GM21360 (cell line): ENCODE measurements at regions not wholly inside any gene's neighbourhood (a gene's known extent, or its start where the extent isn't known, plus 50 kb on each side); places are given as distances from the start of the nearest gene placed in this dataset.
"Not testable (repeated sequence)": the region's sequence is repeated elsewhere in the genome, so short reads cannot be mapped to it uniquely, and the experiment has no call there.

Experiments used
- ATAC-seq: cut with Tn5 transposase; IDR thresholded peaks from one replicate; pipeline ENCODE4 v1.9.1; 2021; ENCODE audit warnings: mild to moderate bottlenecking, moderate library complexity; ENCODE audit not compliant: unreplicated experiment

DNA sequence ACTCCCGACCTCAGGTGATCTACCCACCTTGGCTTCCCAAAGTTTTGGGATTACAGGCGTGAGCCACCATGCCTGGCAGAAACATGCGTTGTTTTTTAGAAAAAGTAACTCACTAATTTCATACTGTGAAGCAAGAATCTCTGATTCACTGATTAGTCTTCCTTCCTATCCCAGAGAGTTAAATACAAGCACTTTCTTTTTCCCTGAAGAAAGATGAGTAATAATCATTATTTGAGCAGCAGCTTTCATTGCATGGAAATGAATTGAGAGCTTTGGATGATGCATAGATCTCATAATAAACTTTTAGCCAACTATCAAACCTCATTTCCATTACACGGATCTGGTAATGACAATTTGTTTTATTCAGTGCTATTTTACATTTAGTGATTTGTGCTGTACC, 892.5 kb upstream of the EYS start:
- ATAC-seq: no peak

DNA sequence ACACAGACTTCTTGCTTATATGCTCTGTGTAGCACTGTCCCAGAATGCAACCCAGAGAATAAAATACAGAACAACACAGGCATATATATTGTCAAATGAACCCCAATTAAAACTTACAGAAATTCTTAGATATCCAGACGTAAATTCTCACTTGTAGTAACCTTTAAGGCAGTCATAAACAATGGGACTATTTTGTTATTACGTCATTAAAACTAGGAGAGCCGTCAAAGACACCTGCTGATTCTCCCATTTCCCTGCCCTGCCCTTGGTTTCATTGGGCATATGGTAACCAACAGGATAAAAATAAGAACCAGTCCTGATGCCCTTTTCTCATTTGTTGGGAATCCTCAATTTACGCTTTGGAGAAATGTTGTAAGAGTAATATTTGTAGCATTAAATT, 871.3 kb upstream of the EYS start:
- ATAC-seq: no peak

DNA sequence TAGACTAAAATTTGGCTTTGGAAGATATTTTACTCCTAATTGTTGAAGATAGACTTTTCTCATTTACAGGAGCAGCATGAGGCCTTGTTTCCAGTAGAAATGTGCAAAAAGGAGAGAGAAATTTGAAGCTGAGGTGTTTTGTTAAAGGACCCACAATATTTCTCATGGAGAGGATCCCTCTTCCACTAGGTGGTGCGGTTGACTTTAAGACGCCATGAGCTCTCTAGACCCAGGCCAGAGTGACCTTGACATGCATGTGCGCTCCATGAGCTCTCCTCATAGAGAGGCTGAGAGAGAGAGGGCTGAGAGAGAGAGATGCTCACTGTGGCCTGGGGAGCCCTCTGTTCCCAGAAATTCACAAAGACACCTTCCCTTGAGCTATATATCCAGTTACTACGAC, 861.2 kb upstream of the EYS start:
- no peak for ATAC-seq

DNA sequence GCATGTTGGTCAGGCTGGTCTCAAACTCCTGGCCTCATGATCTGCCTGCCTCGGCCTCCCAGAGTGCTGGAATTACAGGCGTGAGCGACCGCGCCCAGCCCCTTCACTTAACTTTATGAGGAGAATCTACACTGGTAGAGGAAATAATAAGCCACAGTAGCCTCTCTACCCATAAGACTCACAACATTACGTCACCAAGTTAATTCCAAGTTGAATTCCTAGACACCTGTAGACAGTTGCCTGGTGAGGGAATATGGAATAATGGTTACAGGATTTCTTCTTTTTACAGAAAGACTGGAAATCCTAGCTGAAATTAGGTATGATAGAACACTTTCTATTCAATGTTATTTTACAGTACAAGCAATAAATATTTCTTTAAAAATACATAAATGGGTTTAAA, 854.5 kb upstream of the EYS start:
- ATAC-seq: no peak

DNA sequence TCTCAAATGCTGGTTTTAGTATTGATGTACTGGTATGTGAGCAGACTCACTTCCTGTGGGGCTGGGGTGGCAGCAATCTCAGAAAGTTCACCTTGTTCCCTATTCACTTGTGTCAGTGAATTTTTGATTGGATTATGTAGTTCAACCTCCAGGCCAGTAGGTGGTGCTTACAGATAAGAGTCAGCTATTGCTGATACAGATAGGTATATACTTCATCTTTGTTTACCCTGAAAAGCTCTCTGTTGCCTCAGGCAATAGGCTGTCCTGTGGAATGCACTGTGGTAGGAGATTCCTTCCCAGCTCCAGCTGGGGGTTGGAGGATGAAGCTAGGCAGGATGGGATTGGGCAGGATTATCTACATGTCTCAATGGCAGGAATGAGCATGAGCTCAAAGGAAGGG, 851.2 kb upstream of the EYS start:
- no peak for ATAC-seq

DNA sequence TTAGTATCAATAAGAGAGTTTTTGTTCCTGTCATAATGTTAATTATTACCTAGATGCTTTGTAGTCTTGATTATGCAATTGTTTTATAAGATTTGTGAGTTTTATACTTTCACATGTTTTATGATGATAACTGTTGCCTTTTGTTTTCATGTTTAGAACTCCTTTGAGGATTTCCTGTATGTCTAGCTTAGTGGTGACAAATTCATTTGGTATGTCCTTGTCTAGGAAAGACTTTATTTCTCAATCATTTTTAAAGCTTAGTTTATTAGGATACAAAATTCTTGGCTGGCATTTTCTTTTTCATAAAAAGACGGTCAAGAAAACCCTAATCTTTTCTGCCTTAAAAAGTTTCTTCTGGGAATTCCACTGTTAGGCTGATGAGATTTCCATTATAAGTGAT, 849.9 kb upstream of the EYS start:
- no peak for ATAC-seq

DNA sequence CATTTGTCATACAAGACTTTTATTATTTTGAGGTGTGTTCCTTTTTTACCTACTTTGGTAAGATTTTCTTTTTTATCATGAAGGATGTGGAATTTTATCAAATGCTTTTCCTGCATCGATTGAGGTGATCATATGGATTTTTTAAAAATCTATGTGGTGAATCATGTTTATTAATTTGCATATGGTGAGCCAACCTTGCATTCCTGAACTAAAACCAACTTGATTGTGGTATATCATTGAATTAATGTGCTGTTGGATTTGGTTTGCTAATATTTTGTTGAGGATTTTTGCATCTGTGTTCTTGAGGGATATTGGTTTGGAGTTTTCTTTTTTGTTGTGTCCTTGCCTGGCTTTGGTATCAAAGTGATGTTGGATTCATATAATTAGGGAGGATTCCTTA, 848.1 kb upstream of the EYS start:
- ATAC-seq: no peak

DNA sequence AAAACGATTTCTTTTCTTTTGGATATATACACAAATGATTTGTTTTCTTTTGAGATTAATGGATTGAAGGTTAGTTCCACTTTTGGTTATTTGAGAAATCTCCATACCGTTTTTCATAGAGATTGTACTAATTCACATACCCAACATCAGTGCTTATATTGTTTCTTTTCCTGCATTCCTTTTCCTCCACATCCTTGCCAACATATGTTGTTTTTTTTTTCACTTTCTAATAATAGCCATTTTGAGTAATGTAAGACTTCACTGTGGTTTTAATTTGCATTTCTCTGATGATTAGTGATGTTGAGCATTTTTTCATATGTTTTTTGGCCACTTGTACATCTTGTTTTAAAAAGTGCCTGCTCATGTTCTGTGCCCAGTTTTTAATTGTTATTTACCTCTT, 846.4 kb upstream of the EYS start:
- no peak for ATAC-seq

DNA sequence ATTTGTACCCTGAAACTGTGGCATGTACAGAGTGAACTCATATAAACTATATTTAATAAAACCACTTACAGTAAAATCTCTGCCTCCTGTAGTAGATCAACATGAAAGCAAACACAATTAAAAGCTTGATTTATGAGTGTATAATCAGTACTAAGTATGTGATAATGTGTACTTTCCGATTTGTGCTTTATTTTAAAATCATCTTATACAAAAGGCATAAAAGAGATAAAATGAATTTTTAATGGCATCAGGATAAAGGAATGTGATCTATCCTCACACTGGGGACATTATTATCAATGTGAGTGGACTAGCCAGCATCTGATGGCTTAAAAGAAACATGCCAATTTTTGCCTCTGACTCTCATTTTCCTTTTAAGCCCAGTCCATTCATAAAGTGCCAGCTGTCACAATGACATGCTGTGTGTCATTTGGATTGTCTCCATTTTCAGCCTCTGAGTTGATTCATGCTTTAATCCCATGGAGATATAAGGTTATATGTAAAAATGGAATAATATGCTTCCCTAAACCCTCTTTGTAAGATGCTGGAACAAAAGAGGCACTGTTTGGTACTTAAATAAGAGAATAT, 831.6 kb upstream of the EYS start:
- ATAC-seq: no peak

DNA sequence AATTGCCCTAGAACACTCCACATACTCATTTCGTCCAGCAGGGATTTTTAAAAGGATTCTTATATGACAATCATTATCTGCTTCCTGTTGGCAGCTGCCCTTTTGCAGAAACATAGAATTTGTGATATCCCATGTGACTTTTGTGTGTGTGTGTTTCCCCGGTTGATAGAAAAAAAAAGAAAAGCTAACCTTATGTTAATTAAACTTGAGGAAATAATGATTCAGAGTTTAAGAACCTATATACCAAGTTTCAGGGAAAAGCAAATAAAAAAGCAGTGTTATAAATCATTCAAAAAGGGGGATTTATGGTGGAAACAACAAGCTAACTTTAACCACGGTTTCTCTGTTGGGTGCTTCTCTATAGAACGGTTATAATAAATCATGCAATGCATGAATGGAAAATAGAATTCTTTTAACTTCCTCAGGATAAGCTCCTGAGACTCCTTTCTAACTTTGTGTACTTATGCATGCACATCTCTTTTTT, 826.9 kb upstream of the EYS start:
- no peak for ATAC-seq

DNA sequence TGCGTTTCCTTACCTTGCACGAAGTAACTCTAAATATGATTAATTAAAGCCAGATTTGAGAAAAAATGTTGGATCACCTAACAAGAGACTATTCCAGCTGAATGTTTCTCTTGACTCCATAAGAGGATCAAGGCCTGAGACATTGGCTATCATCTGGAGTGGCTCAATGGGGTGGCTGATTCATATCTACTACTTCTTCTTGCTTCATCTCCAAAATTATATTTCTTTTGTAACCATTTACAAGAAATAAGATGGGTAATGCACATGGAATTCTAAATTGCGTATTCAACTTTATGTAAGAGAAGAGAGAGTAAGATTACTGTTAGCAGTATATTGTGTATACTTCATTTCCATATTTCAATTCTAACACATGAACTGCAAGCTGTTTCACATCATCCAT, 819.0 kb upstream of the EYS start:
- no peak for ATAC-seq

DNA sequence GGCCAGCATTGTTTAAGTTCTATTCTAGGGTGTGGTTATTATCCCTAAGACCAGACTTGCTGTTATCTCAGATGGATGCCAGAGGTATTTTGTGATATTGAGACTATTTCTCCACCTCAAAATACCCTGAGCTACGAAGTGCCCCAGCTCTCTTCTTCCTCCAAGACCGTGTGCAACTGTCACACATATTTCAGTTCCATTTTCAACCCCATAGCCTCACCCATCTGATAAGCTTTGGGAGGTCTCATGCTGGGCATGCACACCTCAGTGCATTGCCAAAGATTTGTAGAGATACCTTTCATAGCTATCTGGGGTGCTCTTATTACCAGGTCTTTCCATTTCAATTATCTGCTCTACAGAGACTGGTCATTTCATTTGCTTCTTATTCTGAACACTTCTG, 815.8 kb upstream of the EYS start:
- ATAC-seq: no peak

DNA sequence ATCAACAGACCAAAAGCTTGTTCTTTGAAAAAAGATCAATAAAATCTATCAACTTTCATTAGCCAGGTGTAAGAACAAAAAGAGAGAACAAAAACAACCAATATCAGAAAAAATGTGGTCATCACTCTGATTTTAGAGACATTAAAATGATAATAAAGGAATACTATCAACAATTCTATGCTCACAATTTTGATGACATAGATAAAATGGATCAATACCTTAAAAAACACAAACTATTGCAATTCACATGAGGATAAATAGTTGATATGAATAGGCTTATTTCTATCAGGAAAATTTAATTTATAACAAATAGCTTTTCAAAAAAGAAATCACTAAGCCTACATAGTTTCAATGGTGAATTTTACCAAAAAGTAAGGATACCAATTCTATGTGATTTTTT, 809.4 kb upstream of the EYS start:
- ATAC-seq: no peak

DNA sequence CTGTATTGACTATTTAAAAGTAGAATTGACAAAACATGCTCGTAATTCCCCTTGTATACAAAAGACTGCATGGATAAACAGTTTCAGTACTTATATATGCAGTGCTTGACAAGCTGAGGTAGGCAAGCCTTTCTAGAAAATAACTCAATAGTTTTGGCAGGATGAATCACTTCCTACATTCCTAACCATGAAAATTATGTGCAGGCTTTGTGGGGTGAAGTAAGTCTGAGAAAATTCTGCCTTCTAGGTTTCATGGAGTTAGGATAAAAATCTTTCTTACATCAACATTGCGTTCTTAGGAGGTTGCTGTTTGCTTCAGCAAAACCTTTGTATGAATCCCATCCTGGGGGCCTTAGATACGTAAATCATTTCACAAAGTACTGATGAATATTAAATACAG, 801.4 kb upstream of the EYS start:
- ATAC-seq: no peak

DNA sequence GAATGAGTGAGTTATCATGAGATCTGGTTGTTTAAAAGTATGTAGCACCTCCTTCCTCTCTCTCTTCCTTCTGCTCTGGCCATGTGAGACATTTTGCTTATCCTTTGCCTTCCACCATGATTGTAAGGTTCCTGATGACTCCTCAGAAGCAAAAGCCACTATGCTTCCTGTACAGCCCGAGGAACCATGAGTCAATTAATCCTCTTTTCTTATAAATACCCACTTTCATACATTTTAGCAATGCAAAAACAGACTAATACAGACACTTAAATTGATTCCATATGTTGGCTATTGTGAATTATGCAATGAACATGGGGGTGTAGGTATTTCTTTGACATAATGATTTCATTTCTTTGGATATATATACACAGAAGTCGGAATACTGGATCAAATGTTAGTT, 792.8 kb upstream of the EYS start:
- no peak for ATAC-seq

DNA sequence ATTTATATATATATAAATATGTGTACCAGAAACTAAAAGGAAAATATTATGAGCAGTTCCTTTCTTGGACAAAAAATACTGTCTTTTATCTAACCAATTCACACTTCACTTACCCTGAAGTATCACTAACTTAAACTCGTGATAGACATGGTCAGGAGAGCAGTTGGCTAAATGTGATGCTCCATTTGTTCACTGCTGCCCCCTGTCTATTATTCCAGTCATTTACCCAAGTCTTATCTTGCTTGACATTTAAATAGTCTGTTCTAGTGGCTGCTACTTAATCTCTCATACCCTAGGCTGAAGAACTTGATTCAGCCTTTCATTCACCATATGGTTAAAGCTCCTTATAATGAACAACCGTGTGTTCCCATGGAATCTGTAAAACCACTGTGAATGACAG, 789.6 kb upstream of the EYS start:
- ATAC-seq: no peak

DNA sequence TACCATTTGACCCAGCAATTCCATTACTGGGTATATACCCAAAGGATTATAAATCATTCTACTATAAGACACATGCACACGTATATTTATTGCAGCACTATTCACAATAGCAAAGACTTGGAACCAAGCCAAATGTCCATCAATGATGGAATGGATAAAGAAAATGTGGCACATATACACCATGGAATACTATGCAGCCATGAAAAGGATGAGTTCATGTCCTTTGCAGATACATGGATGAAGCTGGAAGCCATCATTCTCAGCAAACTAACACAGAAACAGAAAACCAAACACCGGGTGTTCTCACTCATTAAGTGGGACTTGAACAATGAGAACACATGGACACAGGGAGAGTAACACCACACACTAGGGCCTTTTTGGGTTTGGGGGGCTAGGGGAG, 787.6 kb upstream of the EYS start:
- not testable (repeated sequence) for ATAC-seq

DNA sequence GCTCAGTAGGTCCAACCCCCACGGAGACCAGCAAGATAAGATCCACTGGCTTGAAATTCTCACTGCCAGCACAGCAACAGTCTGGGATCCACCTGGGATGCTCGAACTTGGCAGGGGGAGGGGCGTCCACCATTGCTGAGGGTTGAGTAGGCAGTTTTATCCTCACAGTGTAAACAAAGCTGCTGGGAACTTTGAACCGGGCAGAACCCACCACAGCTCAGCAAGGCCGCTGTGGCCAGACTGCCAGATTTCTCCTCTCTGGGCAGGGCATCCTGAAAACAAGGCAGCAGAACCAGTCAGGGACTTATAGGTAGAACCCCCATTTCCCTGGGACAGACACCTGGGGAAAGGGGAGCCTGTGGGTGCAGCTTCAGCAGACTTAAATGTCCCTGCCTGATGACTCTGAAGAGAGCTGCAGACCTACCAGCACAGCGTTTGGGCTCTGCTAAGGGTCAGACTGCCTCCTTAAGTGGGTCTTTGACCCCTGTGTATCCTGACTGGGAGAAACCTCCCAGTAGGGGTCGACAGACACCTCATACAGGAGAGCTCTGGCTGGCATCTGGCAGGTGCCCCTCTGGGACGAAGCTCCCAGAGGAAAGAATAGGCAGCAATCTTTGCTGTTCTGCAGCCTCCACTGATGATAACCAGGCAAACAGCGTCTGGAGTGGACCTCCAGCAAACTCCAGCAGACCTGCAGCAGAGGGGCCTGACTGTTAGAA, 782.4 kb upstream of the EYS start:
- ATAC-seq: no peak

DNA sequence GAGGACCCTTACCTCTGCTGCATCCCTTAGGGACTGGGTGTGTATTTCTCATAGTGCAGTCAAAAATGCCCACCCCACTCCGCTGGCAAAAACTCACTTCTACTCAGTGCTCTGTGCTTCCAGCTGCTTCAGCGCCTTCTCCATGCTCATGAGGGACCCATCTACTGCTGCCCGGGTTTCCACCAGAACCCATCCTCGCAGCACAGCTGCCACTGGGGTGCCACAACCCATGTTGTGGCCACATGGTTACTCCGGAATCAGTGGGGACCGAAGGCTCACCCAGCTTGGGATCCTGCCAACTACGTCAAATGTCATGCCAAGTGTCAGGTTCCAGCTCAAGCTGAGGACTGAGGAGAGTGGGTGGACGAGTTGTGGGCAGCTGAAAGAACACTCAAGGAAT, 774.2 kb upstream of the EYS start:
- no peak for ATAC-seq

DNA sequence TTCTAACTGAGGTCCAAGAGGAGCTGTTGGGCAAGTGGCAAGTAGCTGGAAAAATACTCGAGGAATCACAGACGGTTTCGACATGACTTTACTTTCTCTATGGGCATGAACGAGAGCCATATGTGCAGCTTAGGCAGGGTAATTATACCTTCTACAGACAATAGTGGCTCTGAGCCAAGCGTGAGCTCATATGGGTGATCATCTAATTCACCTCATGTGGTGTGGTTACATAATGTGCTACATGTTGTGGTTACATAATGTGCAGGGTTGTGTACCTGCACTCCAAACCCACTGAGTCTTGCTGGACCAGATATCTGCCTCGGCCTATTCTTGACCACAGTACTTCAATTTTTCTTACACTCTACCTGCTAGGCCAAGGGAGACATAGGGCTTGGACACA, 771.7 kb upstream of the EYS start:
- no peak for ATAC-seq

DNA sequence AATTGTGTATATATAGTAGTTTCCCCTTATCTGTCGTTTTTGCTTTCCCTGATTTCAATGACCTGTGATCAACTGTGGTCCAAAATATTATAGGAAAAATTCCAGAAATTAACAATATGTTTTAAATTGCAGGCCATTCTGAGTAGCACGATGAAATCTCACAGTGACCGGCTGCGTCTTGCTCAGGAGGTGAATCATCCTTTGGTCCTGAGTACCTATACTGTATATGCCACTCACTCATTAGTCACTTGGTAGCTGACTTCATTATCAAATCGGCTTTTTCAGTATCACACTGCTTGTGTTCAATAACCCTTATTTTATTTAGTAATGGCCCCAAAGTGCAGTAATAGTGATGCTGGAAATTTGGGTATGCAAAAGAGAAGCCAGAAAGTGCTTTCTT, 728.3 kb upstream of the EYS start:
- ATAC-seq: no peak

DNA sequence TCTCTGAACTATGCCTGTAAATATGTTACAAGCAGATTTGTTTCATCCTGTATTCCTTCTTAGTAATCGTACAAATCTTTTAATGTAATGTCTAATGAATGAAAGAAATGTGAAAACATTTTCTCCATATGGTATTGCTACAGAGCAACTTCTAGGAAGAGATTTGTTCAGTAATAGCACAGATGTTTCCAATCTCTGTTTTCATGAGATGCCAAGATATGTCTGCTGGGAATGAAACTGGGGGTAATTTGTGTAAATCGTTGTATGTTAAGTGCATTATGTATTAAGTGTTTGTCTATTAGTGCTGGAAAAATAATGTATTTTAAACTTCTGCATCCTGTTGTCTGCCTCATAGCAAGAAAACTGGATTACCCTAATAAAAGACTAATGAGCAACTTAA, 722.2 kb upstream of the EYS start:
- no peak for ATAC-seq

DNA sequence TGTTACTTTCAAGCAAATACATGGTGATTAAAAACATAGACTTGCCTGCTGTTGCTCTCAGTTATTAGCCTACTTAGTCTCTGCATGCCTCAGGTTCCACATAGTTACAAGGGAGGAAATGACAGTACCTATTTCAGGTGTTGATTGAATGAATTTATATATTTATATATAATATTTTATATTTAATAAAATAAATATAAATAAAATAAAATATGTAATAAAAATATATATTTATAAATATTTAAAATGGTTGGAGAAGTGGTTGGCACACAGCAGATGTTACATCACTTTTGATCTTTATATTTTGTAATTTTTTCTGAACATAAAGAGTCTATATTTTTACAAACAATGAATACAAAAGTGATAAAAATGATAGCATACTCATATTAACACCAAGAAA, 716.0 kb upstream of the EYS start:
- ATAC-seq: no peak
